ENCODE measurements at regions not wholly inside any gene's neighbourhood (a gene's known extent, or its start where the extent isn't known, plus 50 kb on each side); places are given as distances from the start of the nearest gene placed in this dataset.
"Not testable (repeated sequence)": the region's sequence is repeated elsewhere in the genome, so short reads cannot be mapped to it uniquely, and the experiment has no call there.

- H3K27ac Mint-ChIP-seq; DNase-seq (ENCODE audit: low spot score); H3K27me3 Mint-ChIP-seq (ENCODE audit: low read depth); intact Hi-C loops (cut with micrococcal nuclease); H3K4me3 Mint-ChIP-seq (ENCODE audit: low read depth): not testable (repeated sequence)
- Mint-ChIP-seq H3K36me3 (ENCODE audit: low read depth) (peaks cover 85% of the 10 kb centered on the region), H3K9me3 (peaks cover 72% of the 10 kb centered on the region), H3K4me1 (ENCODE audit: low read depth) (peaks cover 37% of the 10 kb centered on the region)
These were observed 137.7 kb upstream of the SLC38A2 start for GRCh38 chr12:46510257-46510656.

GRCh38 chr12:46509135-46509534, 136.6 kb upstream of the SLC38A2 start:
- peaks cover 28% of the 10 kb centered on the region for H3K4me1 Mint-ChIP-seq (ENCODE audit: low read depth)
- peaks cover 83% of the 10 kb centered on the region for H3K36me3 Mint-ChIP-seq (ENCODE audit: low read depth)
- H3K4me3 Mint-ChIP-seq (ENCODE audit: low read depth) = no peak overlapping the region
- H3K27me3 Mint-ChIP-seq (ENCODE audit: low read depth) = no peaks in the 10 kb centered on the region
- no peak overlapping the region for H3K27ac Mint-ChIP-seq
- H3K9me3 Mint-ChIP-seq = peaks cover 76% of the 10 kb centered on the region
- no peak for DNase-seq (ENCODE audit: low spot score)
- intact Hi-C loops (cut with micrococcal nuclease) = no loop called here

- Mint-ChIP-seq H3K27ac (no peak overlapping the region), H3K36me3 (ENCODE audit: low read depth) (peaks cover 80% of the 10 kb centered on the region), H3K9me3 (peaks cover 77% of the 10 kb centered on the region), H3K27me3 (ENCODE audit: low read depth) (no peaks in the 10 kb centered on the region), H3K4me1 (ENCODE audit: low read depth) (peaks cover 23% of the 10 kb centered on the region), H3K4me3 (ENCODE audit: low read depth) (no peak overlapping the region)
- intact Hi-C loops (cut with micrococcal nuclease) = no loop called here
- DNase-seq (ENCODE audit: low spot score) = no peak
These were observed 136.1 kb upstream of the SLC38A2 start for GRCh38 chr12:46508651-46509050.

GRCh38 chr12:46507766-46508165, 135.2 kb upstream of the SLC38A2 start:
- Mint-ChIP-seq H3K4me1 (ENCODE audit: low read depth) (peaks cover 17% of the 10 kb centered on the region), H3K36me3 (ENCODE audit: low read depth) (peaks cover 81% of the 10 kb centered on the region), H3K27ac (no peak overlapping the region), H3K4me3 (ENCODE audit: low read depth) (no peak overlapping the region), H3K9me3 (peaks cover 79% of the 10 kb centered on the region), H3K27me3 (ENCODE audit: low read depth) (no peaks in the 10 kb centered on the region)
- intact Hi-C loops (cut with micrococcal nuclease) = no loop called here
- no peak for DNase-seq (ENCODE audit: low spot score)

- Mint-ChIP-seq H3K9me3 (peaks cover 84% of the 10 kb centered on the region), H3K27me3 (ENCODE audit: low read depth) (no peaks in the 10 kb centered on the region), H3K4me3 (ENCODE audit: low read depth) (no peak overlapping the region), H3K36me3 (ENCODE audit: low read depth) (peaks cover 81% of the 10 kb centered on the region), H3K27ac (no peak overlapping the region), H3K4me1 (ENCODE audit: low read depth) (peaks cover 12% of the 10 kb centered on the region)
- intact Hi-C loops (cut with micrococcal nuclease) = no loop called here
- DNase-seq (ENCODE audit: low spot score) = no peak
These were observed 134.4 kb upstream of the SLC38A2 start for GRCh38 chr12:46506961-46507360.

GRCh38 chr12:46506198-46506597, 133.6 kb upstream of the SLC38A2 start:
- no peak for DNase-seq (ENCODE audit: low spot score)
- peaks cover 84% of the 10 kb centered on the region for H3K9me3 Mint-ChIP-seq
- no peak overlapping the region for H3K4me3 Mint-ChIP-seq (ENCODE audit: low read depth)
- no peaks in the 10 kb centered on the region for H3K27me3 Mint-ChIP-seq (ENCODE audit: low read depth)
- no peak overlapping the region for H3K27ac Mint-ChIP-seq
- peaks cover 84% of the 10 kb centered on the region for H3K36me3 Mint-ChIP-seq (ENCODE audit: low read depth)
- intact Hi-C loops (cut with micrococcal nuclease) = no loop called here
- H3K4me1 Mint-ChIP-seq (ENCODE audit: low read depth) = peaks cover 9% of the 10 kb centered on the region

GRCh38 chr12:46504494-46504893, 131.9 kb upstream of the SLC38A2 start:
- H3K9me3 Mint-ChIP-seq = peaks cover 79% of the 10 kb centered on the region
- H3K27me3 Mint-ChIP-seq (ENCODE audit: low read depth) = no peaks in the 10 kb centered on the region
- DNase-seq (ENCODE audit: low spot score) = no peak
- peaks cover 9% of the 10 kb centered on the region for H3K4me1 Mint-ChIP-seq (ENCODE audit: low read depth)
- no peak overlapping the region for H3K4me3 Mint-ChIP-seq (ENCODE audit: low read depth)
- intact Hi-C loops (cut with micrococcal nuclease) = no loop called here
- peaks cover 78% of the 10 kb centered on the region for H3K36me3 Mint-ChIP-seq (ENCODE audit: low read depth)
- H3K27ac Mint-ChIP-seq = no peak overlapping the region

- Mint-ChIP-seq H3K27me3 (ENCODE audit: low read depth) (no peaks in the 10 kb centered on the region), H3K4me3 (ENCODE audit: low read depth) (no peak overlapping the region), H3K4me1 (ENCODE audit: low read depth) (peaks cover 9% of the 10 kb centered on the region), H3K9me3 (peaks cover 77% of the 10 kb centered on the region), H3K27ac (no peak overlapping the region), H3K36me3 (ENCODE audit: low read depth) (peaks cover 76% of the 10 kb centered on the region)
- DNase-seq (ENCODE audit: low spot score) = no peak
- intact Hi-C loops (cut with micrococcal nuclease) = no loop called here
These were observed 131.1 kb upstream of the SLC38A2 start for GRCh38 chr12:46503637-46504175.

- H3K4me1 Mint-ChIP-seq (ENCODE audit: low read depth) = peaks cover 3% of the 10 kb centered on the region
- no peak for DNase-seq (ENCODE audit: low spot score)
- H3K27me3 Mint-ChIP-seq (ENCODE audit: low read depth) = no peaks in the 10 kb centered on the region
- intact Hi-C loops (cut with micrococcal nuclease) = no loop called here
- H3K4me3 Mint-ChIP-seq (ENCODE audit: low read depth) = no peak overlapping the region
- peaks cover 52% of the 10 kb centered on the region for H3K36me3 Mint-ChIP-seq (ENCODE audit: low read depth)
- no peak overlapping the region for H3K27ac Mint-ChIP-seq
- H3K9me3 Mint-ChIP-seq = peaks cover 51% of the 10 kb centered on the region
These were observed 128.1 kb upstream of the SLC38A2 start for GRCh38 chr12:46500673-46501072.

GRCh38 chr12:46499901-46500300, 127.3 kb upstream of the SLC38A2 start:
- Mint-ChIP-seq H3K4me1 (ENCODE audit: low read depth) (peaks cover 3% of the 10 kb centered on the region), H3K27ac (no peak overlapping the region), H3K9me3 (peaks cover 43% of the 10 kb centered on the region), H3K36me3 (ENCODE audit: low read depth) (peaks cover 44% of the 10 kb centered on the region), H3K27me3 (ENCODE audit: low read depth) (no peaks in the 10 kb centered on the region), H3K4me3 (ENCODE audit: low read depth) (no peak overlapping the region)
- no peak for DNase-seq (ENCODE audit: low spot score)
- intact Hi-C loops (cut with micrococcal nuclease) = no loop called here

- no peak for DNase-seq (ENCODE audit: low spot score)
- Mint-ChIP-seq H3K36me3 (ENCODE audit: low read depth) (peaks cover 39% of the 10 kb centered on the region), H3K9me3 (peaks cover 38% of the 10 kb centered on the region), H3K27me3 (ENCODE audit: low read depth) (no peaks in the 10 kb centered on the region), H3K4me1 (ENCODE audit: low read depth) (peaks cover 2% of the 10 kb centered on the region), H3K27ac (no peak overlapping the region), H3K4me3 (ENCODE audit: low read depth) (no peak overlapping the region)
- intact Hi-C loops (cut with micrococcal nuclease) = no loop called here
These were observed 126.7 kb upstream of the SLC38A2 start for GRCh38 chr12:46499226-46499625.

GRCh38 chr12:46497739-46498138, 125.2 kb upstream of the SLC38A2 start:
- no peaks in the 10 kb centered on the region for H3K27me3 Mint-ChIP-seq (ENCODE audit: low read depth)
- H3K4me1 Mint-ChIP-seq (ENCODE audit: low read depth) = no peaks in the 10 kb centered on the region
- H3K9me3 Mint-ChIP-seq = peaks cover 26% of the 10 kb centered on the region
- H3K4me3 Mint-ChIP-seq (ENCODE audit: low read depth) = no peak overlapping the region
- intact Hi-C loops (cut with micrococcal nuclease) = no loop called here
- no peak overlapping the region for H3K27ac Mint-ChIP-seq
- DNase-seq (ENCODE audit: low spot score) = no peak
- H3K36me3 Mint-ChIP-seq (ENCODE audit: low read depth) = peaks cover 34% of the 10 kb centered on the region

GRCh38 chr12:46494424-46494823, 121.9 kb upstream of the SLC38A2 start:
- Mint-ChIP-seq H3K27me3 (ENCODE audit: low read depth) (no peaks in the 10 kb centered on the region), H3K9me3 (no peaks in the 10 kb centered on the region), H3K27ac (no peak overlapping the region), H3K36me3 (ENCODE audit: low read depth) (peaks cover 17% of the 10 kb centered on the region), H3K4me1 (ENCODE audit: low read depth) (no peaks in the 10 kb centered on the region), H3K4me3 (ENCODE audit: low read depth) (no peak overlapping the region)
- intact Hi-C loops (cut with micrococcal nuclease) = no loop called here
- DNase-seq (ENCODE audit: low spot score) = no peak

GRCh38 chr12:46493834-46494181, 121.2 kb upstream of the SLC38A2 start:
- Mint-ChIP-seq H3K4me3 (ENCODE audit: low read depth) (no peak overlapping the region), H3K36me3 (ENCODE audit: low read depth) (peaks cover 21% of the 10 kb centered on the region), H3K4me1 (ENCODE audit: low read depth) (no peaks in the 10 kb centered on the region), H3K27ac (no peak overlapping the region), H3K9me3 (no peaks in the 10 kb centered on the region), H3K27me3 (ENCODE audit: low read depth) (no peaks in the 10 kb centered on the region)
- intact Hi-C loops (cut with micrococcal nuclease) = no loop called here
- no peak for DNase-seq (ENCODE audit: low spot score)

Measured in activated T-helper 2 cell treated with anti-CD3 and anti-CD28 coated beads, Interferon-gamma antibody, Interleukin-2, Interleukin-4, amounts not matched to agents 10 μg/mL and 5 μg/mL and 100 μg/mL, durations not matched to agents 14 hours and 24 hours and 36 hours (primary cell).